ENCODE measurements at regions not wholly inside any gene's neighbourhood (a gene's known extent, or its start where the extent isn't known, plus 50 kb on each side); places are given as distances from the start of the nearest gene placed in this dataset.

GRCh38 chr2:21657445-21657844 is 533.7 kb downstream of the TDRD15 start:
- H3K27ac ChIP-seq (ENCODE audit: extremely low read depth, low read depth, low read length), result no peak overlapping the region
- no peaks in the 10 kb centered on the region for H3K4me1 ChIP-seq (ENCODE audit: control insufficient read depth, insufficient read depth, low read length)
- POLR2A ChIA-PET, result no interaction called here
- TF ChIP-seq SALL2 (tag by site-specific recombination; IDR thresholded peaks at IDR 0.05; ENCODE audit: borderline replicate concordance) (no peak), ZFP69B (tag by site-specific recombination; IDR thresholded peaks at IDR 0.05) (no peak), ZNF776 (tag by site-specific recombination; IDR thresholded peaks at IDR 0.05; ENCODE audit: borderline replicate concordance) (no peak), ZNF423 (tag by site-specific recombination; IDR thresholded peaks at IDR 0.05) (no peak), EGR2 (tag by site-specific recombination; IDR thresholded peaks at IDR 0.05; ENCODE audit: low read depth) (no peak), ZNF677 (tag by site-specific recombination; IDR thresholded peaks at IDR 0.05) (no peak), ZNF433 (tag by site-specific recombination; IDR thresholded peaks at IDR 0.05; ENCODE audit: low read depth) (no peak), ZNF148 (tag by site-specific recombination; IDR thresholded peaks at IDR 0.05; ENCODE audit: borderline replicate concordance) (no peak), ZNF785 (tag by site-specific recombination; IDR thresholded peaks at IDR 0.05) (no peak), ZNF416 (tag by site-specific recombination; IDR thresholded peaks at IDR 0.05) (no peak)
- no peak overlapping the region for H3K4me3 ChIP-seq (ENCODE audit: low read depth, low read length)
- CTCF ChIA-PET, result no interaction called here
- H3K36me3 ChIP-seq (ENCODE audit: control insufficient read depth in 2 of 2, insufficient read depth in 1 of 2, low read length in 2 of 2), result no peaks in the 10 kb centered on the region
- no peaks in the 10 kb centered on the region for H3K9me3 ChIP-seq (ENCODE audit: control insufficient read depth, insufficient read depth, low read depth, low read length)

GRCh38 chr2:21658269-21658668 is 534.5 kb downstream of the TDRD15 start:
- no peak overlapping the region for H3K4me3 ChIP-seq (ENCODE audit: low read depth, low read length)
- H3K36me3 ChIP-seq (ENCODE audit: control insufficient read depth in 2 of 2, insufficient read depth in 1 of 2, low read length in 2 of 2), result no peaks in the 10 kb centered on the region
- ChIA-PET CTCF (no interaction called here), POLR2A (no interaction called here)
- TF ChIP-seq ZNF311 (tag by site-specific recombination; IDR thresholded peaks at IDR 0.05; ENCODE audit: borderline replicate concordance), result no peak
- TF ChIP-seq ZNF623 (tag by site-specific recombination; IDR thresholded peaks at IDR 0.05), result no peak
- TF ChIP-seq ZNF416 (tag by site-specific recombination; IDR thresholded peaks at IDR 0.05), result no peak
- TF ChIP-seq ZXDB (tag by site-specific recombination; IDR thresholded peaks at IDR 0.05), result no peak
- TF ChIP-seq ZNF433 (tag by site-specific recombination; IDR thresholded peaks at IDR 0.05; ENCODE audit: low read depth), result no peak
- TF ChIP-seq ZNF37A (tag by site-specific recombination; IDR thresholded peaks at IDR 0.05), result no peak
- no peak for TF ChIP-seq ZNF2 (tag by site-specific recombination; IDR thresholded peaks at IDR 0.05)
- TF ChIP-seq PRDM4 (tag by site-specific recombination; IDR thresholded peaks at IDR 0.05), result no peak
- no peak for TF ChIP-seq ZNF423 (tag by site-specific recombination; IDR thresholded peaks at IDR 0.05)
- H3K27ac ChIP-seq (ENCODE audit: extremely low read depth, low read depth, low read length), result no peak overlapping the region
- H3K9me3 ChIP-seq (ENCODE audit: control insufficient read depth, insufficient read depth, low read depth, low read length), result no peaks in the 10 kb centered on the region
- H3K4me1 ChIP-seq (ENCODE audit: control insufficient read depth, insufficient read depth, low read length), result no peaks in the 10 kb centered on the region

GRCh38 chr2:21658907-21659477 is 535.2 kb downstream of the TDRD15 start:
- ChIA-PET CTCF (no interaction called here), POLR2A (no interaction called here)
- TF ChIP-seq ZNF585B (tag by site-specific recombination; IDR thresholded peaks at IDR 0.05), result no peak
- no peak for TF ChIP-seq ZNF76 (tag by site-specific recombination; IDR thresholded peaks at IDR 0.05; ENCODE audit: borderline replicate concordance, low read depth)
- no peak for TF ChIP-seq BCL11B (tag by site-specific recombination; IDR thresholded peaks at IDR 0.05; ENCODE audit: low read depth)
- no peak for TF ChIP-seq ZNF768 (tag by site-specific recombination; IDR thresholded peaks at IDR 0.05)
- no peak for TF ChIP-seq ZNF510 (tag by site-specific recombination; IDR thresholded peaks at IDR 0.05; ENCODE audit: insufficient replicate concordance)
- TF ChIP-seq, protein P1, sequence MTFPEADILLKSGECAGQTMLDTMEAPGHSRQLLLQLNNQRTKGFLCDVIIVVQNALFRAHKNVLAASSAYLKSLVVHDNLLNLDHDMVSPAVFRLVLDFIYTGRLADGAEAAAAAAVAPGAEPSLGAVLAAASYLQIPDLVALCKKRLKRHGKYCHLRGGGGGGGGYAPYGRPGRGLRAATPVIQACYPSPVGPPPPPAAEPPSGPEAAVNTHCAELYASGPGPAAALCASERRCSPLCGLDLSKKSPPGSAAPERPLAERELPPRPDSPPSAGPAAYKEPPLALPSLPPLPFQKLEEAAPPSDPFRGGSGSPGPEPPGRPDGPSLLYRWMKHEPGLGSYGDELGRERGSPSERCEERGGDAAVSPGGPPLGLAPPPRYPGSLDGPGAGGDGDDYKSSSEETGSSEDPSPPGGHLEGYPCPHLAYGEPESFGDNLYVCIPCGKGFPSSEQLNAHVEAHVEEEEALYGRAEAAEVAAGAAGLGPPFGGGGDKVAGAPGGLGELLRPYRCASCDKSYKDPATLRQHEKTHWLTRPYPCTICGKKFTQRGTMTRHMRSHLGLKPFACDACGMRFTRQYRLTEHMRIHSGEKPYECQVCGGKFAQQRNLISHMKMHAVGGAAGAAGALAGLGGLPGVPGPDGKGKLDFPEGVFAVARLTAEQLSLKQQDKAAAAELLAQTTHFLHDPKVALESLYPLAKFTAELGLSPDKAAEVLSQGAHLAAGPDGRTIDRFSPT (tag by site-specific recombination; IDR thresholded peaks at IDR 0.05), result no peak
- TF ChIP-seq IKZF3 (tag by site-specific recombination; IDR thresholded peaks at IDR 0.05), result no peak
- no peaks in the 10 kb centered on the region for H3K36me3 ChIP-seq (ENCODE audit: control insufficient read depth in 2 of 2, insufficient read depth in 1 of 2, low read length in 2 of 2)
- H3K9me3 ChIP-seq (ENCODE audit: control insufficient read depth, insufficient read depth, low read depth, low read length), result no peaks in the 10 kb centered on the region
- no peak overlapping the region for H3K4me3 ChIP-seq (ENCODE audit: low read depth, low read length)
- H3K27ac ChIP-seq (ENCODE audit: extremely low read depth, low read depth, low read length), result no peak overlapping the region
- H3K4me1 ChIP-seq (ENCODE audit: control insufficient read depth, insufficient read depth, low read length), result no peaks in the 10 kb centered on the region

Data from HEK293 (cell line).